Type B pancreatic cell (in vitro differentiated cells): ENCODE measurements at regions not wholly inside any gene's neighbourhood (a gene's known extent, or its start where the extent isn't known, plus 50 kb on each side); places are given as distances from the start of the nearest gene placed in this dataset.
A peak's percentile ranks its signal among the peaks of the same experiment; 100 is the strongest.
"Not testable (repeated sequence)": the region's sequence is repeated elsewhere in the genome, so short reads cannot be mapped to it uniquely, and the experiment has no call there.

Experiments used
- DNase-seq: peaks from one replicate; pipeline ENCODE4 v3.0.0; 2021; ENCODE audit warnings: mixed read lengths; ENCODE audit not compliant: unreplicated experiment; ENCODE audit errors: extremely low spot score
- H3K27ac Mint-ChIP-seq: 2 replicates; pipeline ENCODE4 v1.8.0; 2021; ENCODE audit warnings: mild to moderate bottlenecking, mixed read lengths
- H3K27me3 Mint-ChIP-seq: 2 replicates; pipeline ENCODE4 v1.8.0; 2021; ENCODE audit warnings: mixed read lengths
- H3K36me3 Mint-ChIP-seq: 2 replicates; pipeline ENCODE4 v1.8.0; 2021; ENCODE audit warnings: mixed read lengths
- H3K4me1 Mint-ChIP-seq: one replicate; pipeline ENCODE4 v1.8.0; 2021; ENCODE audit warnings: mixed read lengths; ENCODE audit not compliant: unreplicated experiment
- H3K4me3 Mint-ChIP-seq: 2 replicates; pipeline ENCODE4 v1.8.0; 2021; ENCODE audit warnings: mild to moderate bottlenecking, mixed read lengths
- H3K9me3 Mint-ChIP-seq: 2 replicates; pipeline ENCODE4 v1.8.0; 2021; ENCODE audit warnings: mixed read lengths
- CTCF ChIP-seq: fragments of 200-600 bp; sonication (generic); conservative IDR thresholded peaks from 2 replicates; pipeline ENCODE4 v1.5.0; 2021; ENCODE audit warnings: antibody characterized with exemption, mild to moderate bottlenecking

- Mint-ChIP-seq H3K4me3 (peak overlapping the region; percentile 16), H3K9me3 (no peaks in the 10 kb centered on the region), H3K27ac (peak overlapping the region; percentile 24), H3K4me1 (peaks cover 26% of the 10 kb centered on the region), H3K27me3 (peaks cover 4% of the 10 kb centered on the region), H3K36me3 (no peaks in the 10 kb centered on the region)
- no peak for TF ChIP-seq CTCF
- no peak for DNase-seq
Observed at GRCh38 chr20:51934301-51935002, 132.1 kb upstream of the SALL4 start.

GRCh38 chr20:51931371-51931781 lies 129.1 kb upstream of the SALL4 start:
- H3K4me3 Mint-ChIP-seq, result peak overlapping the region; percentile 38
- no peaks in the 10 kb centered on the region for H3K9me3 Mint-ChIP-seq
- peaks cover 4% of the 10 kb centered on the region for H3K27me3 Mint-ChIP-seq
- no peaks in the 10 kb centered on the region for H3K36me3 Mint-ChIP-seq
- H3K27ac Mint-ChIP-seq, result no peak overlapping the region
- TF ChIP-seq CTCF, result no peak
- peaks cover 26% of the 10 kb centered on the region for H3K4me1 Mint-ChIP-seq
- no peak for DNase-seq

GRCh38 chr20:51930775-51931174 lies 128.5 kb upstream of the SALL4 start:
- Mint-ChIP-seq H3K4me1 (peaks cover 26% of the 10 kb centered on the region), H3K27ac (no peak overlapping the region), H3K27me3 (peaks cover 4% of the 10 kb centered on the region), H3K4me3 (no peak overlapping the region), H3K9me3 (no peaks in the 10 kb centered on the region), H3K36me3 (no peaks in the 10 kb centered on the region)
- no peak for DNase-seq
- no peak for TF ChIP-seq CTCF

- no peaks in the 10 kb centered on the region for H3K36me3 Mint-ChIP-seq
- H3K4me3 Mint-ChIP-seq, result no peak overlapping the region
- no peak for DNase-seq
- peaks cover 13% of the 10 kb centered on the region for H3K4me1 Mint-ChIP-seq
- no peak overlapping the region for H3K27ac Mint-ChIP-seq
- no peaks in the 10 kb centered on the region for H3K9me3 Mint-ChIP-seq
- TF ChIP-seq CTCF, result no peak
- H3K27me3 Mint-ChIP-seq, result peaks cover 4% of the 10 kb centered on the region
Observed at GRCh38 chr20:51928931-51929330, 126.6 kb upstream of the SALL4 start.

- DNase-seq, H3K27ac Mint-ChIP-seq, H3K4me3 Mint-ChIP-seq, H3K27me3 Mint-ChIP-seq, H3K36me3 Mint-ChIP-seq, H3K9me3 Mint-ChIP-seq: not testable (repeated sequence)
- peaks cover 12% of the 10 kb centered on the region for H3K4me1 Mint-ChIP-seq
Observed at GRCh38 chr20:51927970-51928369, 125.6 kb upstream of the SALL4 start.

- Mint-ChIP-seq H3K4me1 (peaks cover 12% of the 10 kb centered on the region), H3K27ac (no peak overlapping the region), H3K9me3 (peaks cover 6% of the 10 kb centered on the region), H3K36me3 (no peaks in the 10 kb centered on the region), H3K4me3 (no peak overlapping the region), H3K27me3 (peaks cover 4% of the 10 kb centered on the region)
- TF ChIP-seq CTCF, result no peak
- no peak for DNase-seq
Observed at GRCh38 chr20:51926670-51927305, 124.5 kb upstream of the SALL4 start.
